ENCODE measurements at regions not wholly inside any gene's neighbourhood (a gene's known extent, or its start where the extent isn't known, plus 50 kb on each side); places are given as distances from the start of the nearest gene placed in this dataset.

GRCh38 chr2:17229414-17229813, 288.8 kb downstream of the RAD51AP2 start:
- no peaks in the 10 kb centered on the region for H3K9me3 Mint-ChIP-seq
- H3K36me3 ChIP-seq (ENCODE audit: insufficient read depth), result no peaks in the 10 kb centered on the region
- H3K27ac Mint-ChIP-seq, result no peak overlapping the region
- peaks cover 11% of the 10 kb centered on the region for H3K4me1 Mint-ChIP-seq
- no peaks in the 10 kb centered on the region for H3K27me3 ChIP-seq (ENCODE audit: insufficient read depth)
- no peak overlapping the region for H3K4me3 ChIP-seq
- peak overlapping the region; percentile 10; the same call in 1 of the 2 replicates for H2AFZ ChIP-seq
- no peak for ATAC-seq
- H3K79me2 ChIP-seq (replicated peaks; ENCODE audit: insufficient read depth), result no peaks in the 10 kb centered on the region
- DNase-seq (ENCODE audit: low spot score), result no peak
- peaks cover 5% of the 10 kb centered on the region for H3K9me2 ChIP-seq (ENCODE audit: insufficient read depth)
- no peaks in the 10 kb centered on the region for H4K20me1 ChIP-seq (replicated peaks; ENCODE audit: insufficient read depth)
- no peaks in the 10 kb centered on the region for H3F3A ChIP-seq (replicated peaks; ENCODE audit: low read depth)
- H3K4me1 ChIP-seq (ENCODE audit: insufficient read depth), result peaks cover 12% of the 10 kb centered on the region
- H3K4me3 Mint-ChIP-seq, result no peak overlapping the region
- no peak overlapping the region for H3K4me2 ChIP-seq
- H3K27me3 Mint-ChIP-seq (ENCODE audit: insufficient read depth, low read depth, poor library complexity), result no peaks in the 10 kb centered on the region
- H3K27ac ChIP-seq (ENCODE audit: low read depth), result no peak overlapping the region
- TF ChIP-seq, protein P1, sequence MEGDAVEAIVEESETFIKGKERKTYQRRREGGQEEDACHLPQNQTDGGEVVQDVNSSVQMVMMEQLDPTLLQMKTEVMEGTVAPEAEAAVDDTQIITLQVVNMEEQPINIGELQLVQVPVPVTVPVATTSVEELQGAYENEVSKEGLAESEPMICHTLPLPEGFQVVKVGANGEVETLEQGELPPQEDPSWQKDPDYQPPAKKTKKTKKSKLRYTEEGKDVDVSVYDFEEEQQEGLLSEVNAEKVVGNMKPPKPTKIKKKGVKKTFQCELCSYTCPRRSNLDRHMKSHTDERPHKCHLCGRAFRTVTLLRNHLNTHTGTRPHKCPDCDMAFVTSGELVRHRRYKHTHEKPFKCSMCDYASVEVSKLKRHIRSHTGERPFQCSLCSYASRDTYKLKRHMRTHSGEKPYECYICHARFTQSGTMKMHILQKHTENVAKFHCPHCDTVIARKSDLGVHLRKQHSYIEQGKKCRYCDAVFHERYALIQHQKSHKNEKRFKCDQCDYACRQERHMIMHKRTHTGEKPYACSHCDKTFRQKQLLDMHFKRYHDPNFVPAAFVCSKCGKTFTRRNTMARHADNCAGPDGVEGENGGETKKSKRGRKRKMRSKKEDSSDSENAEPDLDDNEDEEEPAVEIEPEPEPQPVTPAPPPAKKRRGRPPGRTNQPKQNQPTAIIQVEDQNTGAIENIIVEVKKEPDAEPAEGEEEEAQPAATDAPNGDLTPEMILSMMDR (conservative IDR thresholded peaks at IDR 0.05; ENCODE audit: low read depth in 2 of 2), result no peak
- TF ChIP-seq ZNF114 (CRISPR knock-in tag; IDR thresholded peaks at IDR 0.05) (no peak), ZNF331 (CRISPR knock-in tag; IDR thresholded peaks at IDR 0.05; ENCODE audit: low read depth) (no peak), EZH2 (IDR thresholded peaks at IDR 0.05; ENCODE audit: low read depth, unreplicated experiment) (no peak), EZH2phosphoT487 (IDR thresholded peaks at IDR 0.05; ENCODE audit: unreplicated experiment) (no peak), STAT1 (IDR thresholded peaks at IDR 0.05; ENCODE audit: unreplicated experiment) (no peak), ZNF462 (CRISPR knock-in tag; IDR thresholded peaks at IDR 0.05) (no peak)
- H3K36me3 Mint-ChIP-seq (ENCODE audit: low read depth), result no peaks in the 10 kb centered on the region

Data from GM23338 (cell line).